Kidney glomerular epithelial cell (primary cell): ENCODE measurements at regions not wholly inside any gene's neighbourhood (a gene's known extent, or its start where the extent isn't known, plus 50 kb on each side); places are given as distances from the start of the nearest gene placed in this dataset.

Source experiments
- DNase-seq: peaks from one replicate; lab custom pipeline; 2025; lab: John Stamatoyannopoulos, UW

DNA sequence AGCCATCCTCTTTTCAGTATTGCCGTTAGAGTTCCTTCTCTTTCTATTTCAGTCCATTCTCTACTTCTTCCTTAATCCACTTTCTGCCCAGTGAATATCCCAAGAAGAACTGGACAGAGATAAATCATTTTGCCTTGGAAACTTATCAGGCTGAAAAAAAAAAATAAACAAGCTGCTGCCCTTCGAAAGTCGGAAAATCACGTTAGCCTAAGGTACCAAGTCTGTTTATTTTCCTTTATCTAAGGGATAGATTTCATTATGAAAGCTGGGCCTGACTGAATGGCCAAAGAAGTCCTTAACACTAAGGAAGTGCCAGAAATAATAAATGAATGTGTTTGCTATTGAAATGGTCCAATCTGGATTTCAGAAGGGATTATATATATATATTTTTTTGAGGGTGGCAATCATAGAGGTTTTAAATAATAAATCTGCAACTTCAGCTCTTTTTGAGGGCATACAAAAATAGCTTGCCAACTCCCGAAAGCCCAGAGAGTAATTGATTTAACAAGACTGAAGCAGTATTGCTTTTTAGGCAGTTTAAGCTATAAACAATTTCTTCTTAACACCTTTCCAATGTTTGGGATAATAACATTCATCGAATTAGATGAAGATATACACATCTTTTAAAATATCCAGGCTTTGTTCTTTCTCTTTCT is 127.0 kb upstream of the STMND1 start:
- no peak for DNase-seq

DNA sequence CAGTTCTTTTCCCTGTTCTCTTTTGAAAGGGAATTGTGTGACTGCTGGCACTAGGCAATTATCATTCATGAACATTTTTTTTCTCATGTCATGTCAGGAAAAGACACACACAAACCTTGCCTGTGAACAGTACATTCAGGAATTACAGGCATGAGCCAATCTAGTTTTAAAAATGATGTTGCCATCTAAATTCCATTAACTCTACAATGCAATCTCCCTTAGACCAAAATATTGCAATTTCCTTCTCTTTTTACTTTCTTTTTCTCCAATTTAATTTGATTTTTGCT is 127.5 kb upstream of the STMND1 start:
- no peak for DNase-seq

DNA sequence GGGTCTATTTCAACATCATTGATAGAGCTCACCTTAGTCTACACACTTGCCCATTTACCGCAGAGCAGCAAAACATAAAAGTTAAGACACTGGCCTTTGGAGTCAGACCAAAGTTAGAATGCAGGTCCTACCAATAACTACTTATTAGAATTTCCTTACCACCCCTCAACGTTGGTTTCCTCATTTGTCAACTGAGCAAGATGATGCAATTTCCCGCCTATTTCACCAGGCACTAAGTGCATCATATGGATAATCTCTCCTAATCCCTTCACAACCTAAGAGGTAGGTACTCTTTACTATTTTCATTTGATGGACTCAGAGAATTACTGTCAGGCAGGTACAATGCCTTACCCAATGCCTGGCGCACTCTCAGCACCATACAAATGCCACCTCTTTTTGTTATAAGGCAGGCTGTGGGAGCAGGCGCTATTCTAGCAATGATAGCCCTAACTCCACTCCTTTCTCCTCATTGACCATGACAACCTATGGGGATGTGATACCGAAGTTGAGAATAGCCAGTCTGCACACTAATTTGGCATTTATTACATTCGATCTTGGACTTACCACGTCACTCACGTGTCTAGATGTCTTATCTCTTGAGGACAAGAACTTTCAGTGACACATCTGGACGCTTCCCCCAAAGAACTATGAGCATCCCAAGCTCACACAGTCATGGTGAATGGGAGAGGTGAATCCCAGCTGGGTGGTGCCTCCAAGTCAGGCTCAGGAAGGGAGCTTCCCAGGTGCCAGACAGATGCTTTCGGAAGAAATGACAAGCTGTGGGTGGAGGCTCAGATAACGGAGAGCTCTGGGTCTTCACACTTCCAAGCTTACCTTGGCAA is 128.1 kb upstream of the STMND1 start:
- DNase-seq, result no peak

DNA sequence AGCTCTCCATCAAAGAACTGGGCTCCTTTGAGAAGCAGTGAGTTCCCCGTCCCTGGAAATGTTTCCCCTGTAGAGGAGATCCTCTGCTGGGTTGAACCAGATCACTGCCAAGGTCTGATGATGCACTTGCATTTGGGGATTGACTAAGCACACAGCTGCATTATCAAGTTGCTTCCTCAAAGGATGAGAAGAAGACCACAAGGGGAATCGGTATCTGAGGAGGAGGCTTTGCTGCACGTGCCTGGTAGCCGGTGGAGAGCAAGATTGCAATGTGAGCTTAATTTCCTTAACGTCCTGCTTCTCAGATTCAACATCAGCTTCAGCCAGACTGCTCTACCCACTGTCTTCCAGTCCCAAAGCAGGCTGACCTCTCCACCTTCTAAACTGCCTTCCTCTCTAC is 128.8 kb upstream of the STMND1 start:
- no peak for DNase-seq

DNA sequence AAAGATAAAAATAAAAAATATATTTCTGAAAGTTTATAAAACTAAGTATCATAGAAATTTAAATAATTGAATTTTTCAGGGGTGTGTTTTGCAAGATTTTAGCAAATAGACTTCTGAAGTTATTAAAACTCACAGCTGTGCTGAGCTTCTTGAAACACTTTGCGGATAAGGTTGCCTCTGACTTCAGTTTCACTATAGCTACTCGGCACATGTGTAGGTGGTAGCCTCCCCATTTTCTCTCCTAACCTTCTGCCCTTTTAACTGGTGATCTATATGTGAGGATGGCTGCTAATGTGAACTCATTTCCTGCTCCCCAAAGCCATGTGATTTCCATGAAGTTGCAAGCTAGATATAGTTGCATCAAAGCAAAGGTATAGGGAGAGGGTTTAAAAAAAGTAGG is 129.3 kb upstream of the STMND1 start:
- no peak for DNase-seq

DNA sequence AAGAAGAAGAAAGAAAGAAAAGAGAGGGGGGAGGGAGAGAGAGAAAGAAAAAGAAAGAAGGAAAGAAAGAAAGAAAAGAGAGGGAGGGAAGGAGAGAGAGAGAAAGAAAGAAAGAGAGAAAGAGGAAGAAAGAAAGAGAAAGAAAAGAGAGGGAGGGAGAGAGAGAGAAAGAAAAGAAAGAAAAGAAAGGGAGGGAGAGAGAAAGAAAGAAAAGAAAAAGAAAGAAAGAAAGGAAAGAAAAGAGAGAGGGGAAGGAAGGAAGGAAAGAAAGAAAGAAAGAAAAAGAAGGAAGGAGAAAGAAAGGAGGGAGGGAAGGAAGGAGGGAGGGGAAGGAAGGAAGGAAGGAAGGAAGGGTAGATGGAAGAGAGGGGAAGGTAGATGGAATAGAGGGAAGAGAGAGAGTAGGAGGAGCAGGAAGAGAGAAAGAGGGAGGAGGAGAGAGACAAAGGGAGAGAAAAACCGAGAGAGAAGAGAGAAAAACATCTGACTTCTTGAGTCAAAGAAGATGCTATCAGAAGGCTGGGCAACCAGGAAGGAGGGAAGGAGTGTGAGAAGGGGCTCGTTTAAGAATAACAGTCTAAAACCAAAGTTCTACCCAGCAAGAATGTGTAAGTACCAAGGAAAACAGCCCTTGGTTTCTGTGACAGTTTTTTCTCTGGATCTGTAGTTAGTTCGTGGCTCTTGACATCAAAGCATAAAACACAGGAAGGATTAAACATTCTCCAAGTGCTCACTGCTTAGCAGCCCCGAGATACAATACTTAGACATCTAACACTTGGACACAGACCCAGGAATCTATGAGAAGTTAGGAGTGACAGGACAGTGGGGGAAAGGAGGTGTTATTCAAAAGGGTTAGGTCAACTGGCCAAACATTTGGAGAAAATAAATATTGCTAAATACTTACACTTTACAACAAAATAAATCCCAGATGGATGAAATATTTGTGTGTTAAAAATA is 131.9 kb upstream of the STMND1 start:
- DNase-seq, result no peak

DNA sequence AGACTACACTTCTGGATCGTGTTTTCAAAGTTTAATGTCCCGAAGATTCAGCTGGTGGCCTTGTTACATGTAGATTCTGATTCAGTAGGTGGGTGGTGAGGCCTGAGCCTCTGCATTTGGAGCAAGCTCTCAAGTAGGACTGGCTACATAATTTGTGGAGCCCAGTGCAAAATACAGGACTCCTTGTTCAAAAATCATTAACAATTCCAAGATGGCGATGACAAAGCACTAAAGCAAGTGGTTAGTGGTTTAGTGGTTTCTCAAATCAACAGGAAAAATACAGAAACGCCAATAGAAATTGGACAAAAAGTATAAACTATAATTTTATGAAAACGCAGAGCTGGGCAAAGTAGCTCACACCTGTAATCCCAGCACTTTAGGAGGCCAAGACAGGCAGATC is 133.7 kb upstream of the STMND1 start:
- no peak for DNase-seq

DNA sequence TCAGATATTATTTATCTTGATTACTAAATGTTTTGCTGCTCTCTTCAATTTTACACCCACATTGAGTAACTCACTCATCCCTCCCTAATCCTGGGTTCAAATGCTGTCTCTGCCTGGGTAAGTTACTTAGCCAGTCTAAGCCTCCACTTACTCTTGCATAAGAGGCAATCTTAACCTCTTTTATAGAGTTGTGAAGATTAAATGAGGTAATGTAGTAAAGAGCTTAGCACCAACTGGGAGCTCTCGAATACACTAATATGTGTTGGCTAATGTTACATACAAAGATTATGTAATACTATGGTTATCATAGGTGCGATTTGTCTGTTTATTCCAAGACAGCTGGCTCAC is 134.4 kb upstream of the STMND1 start:
- no peak for DNase-seq

DNA sequence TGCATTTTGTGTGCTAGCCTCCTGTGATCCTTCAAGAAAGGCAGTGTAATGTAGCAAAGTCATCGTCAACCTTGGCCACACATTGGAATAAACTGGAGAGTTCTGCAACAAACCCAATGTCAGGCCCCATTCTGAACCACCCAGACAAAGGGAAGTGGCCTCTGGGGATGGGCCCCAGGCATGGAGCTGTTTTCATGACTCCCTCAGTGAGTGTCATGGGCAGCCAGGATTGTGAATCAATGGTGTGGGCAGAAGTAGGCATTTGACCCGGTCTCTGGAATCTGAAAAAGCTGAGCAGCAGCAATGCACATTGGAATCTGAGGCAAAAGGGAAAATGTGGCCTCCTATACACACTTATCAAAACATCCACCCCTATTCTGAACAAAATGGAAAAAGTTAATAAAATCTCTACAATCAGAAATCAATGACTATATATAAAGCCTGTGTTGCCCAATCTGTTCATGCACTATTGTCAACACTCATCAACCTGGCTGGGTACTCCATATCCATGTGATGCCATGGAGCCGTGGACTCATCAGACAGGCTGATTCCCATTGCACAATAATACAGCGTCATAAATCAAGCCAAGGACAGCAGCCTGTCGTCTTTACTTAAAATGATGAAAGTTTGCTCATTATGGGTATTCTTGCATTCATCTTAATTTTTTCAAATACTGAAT is 134.9 kb upstream of the STMND1 start:
- DNase-seq, result peak; percentile 10

DNA sequence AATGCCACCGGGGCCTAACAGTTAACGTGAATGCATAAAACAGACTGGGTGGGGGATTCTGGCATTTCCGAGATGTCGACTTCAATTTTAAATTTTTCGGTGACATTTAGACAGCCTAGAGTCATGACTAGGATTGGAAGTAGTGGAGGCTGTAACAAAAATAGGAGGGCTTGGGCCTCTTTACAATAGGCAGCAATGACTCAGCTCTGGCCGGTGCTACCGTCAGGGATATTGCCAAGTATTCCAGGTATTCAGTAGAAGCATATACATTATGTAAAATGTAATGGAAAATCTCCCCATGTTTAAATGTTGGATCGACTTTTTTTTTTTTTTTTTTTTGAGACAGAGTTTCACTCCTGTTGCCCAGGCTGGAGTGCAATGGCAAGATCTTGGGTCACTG is 136.2 kb upstream of the STMND1 start:
- no peak for DNase-seq

DNA sequence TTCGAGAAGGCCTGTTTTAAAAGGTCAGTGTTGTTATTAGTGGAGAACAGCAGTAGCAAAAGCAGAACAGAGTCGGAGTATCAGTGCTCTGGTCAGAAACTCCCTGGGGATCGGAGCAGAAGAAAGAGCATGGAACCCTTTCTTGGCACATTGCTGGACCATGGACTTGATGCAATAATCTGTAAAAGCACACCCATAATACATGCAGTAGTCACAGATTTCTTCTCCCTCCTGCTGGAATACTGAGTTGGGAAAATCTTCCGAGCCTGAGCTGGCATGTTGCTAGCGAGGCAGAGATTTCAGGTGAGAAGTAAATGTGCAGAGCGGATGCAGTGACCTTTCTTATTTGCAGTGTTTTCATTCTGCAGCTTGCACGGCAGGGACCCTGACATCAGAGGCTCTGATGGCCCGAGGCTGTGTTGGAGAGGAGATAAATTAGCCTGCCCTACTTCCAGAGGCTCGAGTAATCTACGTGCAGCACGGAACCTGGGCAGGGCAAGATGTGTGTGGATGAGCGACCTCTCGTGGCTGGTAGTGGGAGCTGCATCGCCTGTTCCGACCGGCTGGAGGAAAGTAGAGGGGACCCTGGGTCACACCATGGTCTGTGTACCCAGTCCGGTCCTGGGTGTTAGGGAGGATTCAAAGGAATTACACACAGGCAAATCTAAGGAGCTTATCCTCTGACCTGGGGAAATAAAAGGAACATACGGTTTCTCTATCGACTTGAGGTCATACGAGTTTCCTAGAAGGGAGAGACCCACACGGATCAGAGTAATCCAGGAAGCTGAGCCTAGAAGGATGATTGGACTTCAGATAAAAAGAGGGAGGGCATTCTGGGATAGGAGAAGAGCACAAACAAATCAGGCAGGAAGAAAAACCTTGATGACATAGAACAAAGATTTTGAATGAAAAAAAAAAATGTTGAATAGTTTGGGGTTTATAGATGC is 137.0 kb upstream of the STMND1 start:
- peak; percentile 35 for DNase-seq

DNA sequence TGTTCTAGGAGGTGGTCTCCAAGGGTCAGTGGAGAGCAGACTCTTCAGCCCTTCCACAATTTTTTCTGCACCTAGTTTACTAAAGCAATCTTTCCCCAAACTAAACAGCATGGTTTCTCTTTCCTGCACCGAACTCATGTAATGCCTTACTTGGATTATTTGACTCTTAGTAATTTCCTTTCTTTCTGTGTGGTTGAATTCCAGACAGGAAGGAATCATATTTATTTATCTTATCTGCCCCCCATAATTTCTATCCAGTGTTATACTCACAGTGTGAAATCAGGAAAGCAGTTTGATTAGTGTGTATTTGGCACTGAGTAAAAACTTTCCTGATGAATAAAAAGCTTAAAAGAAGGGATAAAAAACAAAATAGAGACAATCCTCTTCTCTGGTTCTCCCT is 140.3 kb upstream of the STMND1 start:
- no peak for DNase-seq

DNA sequence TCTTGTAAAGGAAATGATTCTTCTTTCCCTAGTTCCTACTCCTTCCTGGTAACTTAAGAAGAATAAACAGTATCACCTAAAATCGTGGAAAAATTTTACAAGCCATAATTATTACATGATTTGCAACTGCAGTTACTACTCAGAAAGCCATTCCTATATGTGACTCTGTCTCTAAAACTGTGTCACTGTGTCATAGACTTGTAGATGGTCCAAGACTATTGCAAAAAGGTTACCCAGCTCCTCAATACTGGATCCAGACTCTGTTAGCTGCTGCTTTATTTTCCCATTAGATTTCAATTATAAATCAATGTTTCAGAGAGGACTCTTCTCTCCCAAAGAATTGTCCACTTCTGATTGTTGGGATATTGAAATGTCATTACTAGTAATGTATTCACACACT is 142.1 kb upstream of the STMND1 start:
- no peak for DNase-seq

DNA sequence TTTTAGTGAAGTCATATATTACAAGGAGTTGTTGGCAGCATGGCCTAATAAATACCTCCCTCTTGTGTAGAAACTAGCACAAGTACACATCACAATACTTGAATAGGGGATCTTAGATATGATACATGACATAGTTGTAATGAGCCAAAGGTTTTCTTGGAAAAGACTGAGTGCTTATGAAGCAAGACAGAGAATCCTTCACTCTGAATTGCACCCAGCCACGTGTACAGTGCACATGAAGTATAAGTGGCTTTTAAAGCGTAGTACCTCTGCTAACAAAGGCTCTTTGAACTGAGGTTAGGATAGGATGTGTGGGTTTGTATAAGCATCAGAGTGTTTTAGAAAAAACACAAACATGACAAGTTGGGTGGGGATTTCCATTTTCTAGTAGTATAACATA is 145.5 kb upstream of the STMND1 start:
- no peak for DNase-seq

DNA sequence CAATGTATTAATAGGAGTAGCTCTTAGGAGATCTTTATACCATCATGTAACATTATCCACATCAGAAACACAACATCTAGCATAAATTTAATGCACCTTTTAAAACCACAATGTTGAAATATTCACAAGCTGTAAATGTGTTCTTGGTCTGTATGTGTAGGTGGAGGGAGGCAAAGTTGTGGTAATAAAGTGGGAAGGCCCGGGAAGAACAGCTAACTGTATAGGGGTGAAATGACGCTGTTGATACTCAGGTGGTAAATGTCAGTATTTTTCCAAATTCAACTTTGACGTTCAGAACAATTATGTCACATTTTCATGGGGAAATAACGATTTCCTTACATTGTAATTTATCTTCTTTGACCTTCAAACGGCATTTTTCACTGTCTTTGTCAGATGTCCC is 146.0 kb upstream of the STMND1 start:
- no peak for DNase-seq

DNA sequence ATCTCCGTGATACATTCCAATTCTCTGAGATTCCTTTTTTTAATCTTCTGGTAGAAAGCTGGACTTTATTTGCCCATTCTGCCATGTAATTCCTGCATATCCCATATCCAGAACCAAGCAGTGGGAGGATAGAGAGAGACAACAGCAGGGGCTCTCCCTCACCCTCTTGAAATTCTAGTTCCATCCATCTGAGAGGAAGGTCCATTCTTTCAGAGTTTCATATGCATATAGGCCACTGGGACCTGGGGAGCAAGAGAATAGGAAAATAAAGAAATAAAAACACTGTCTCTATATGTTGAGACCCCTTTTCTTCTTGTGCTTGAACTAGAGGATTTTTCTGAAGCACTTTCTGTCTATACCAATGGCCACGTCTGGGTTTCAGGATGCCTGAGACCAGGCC is 147.9 kb upstream of the STMND1 start:
- DNase-seq, result no peak

DNA sequence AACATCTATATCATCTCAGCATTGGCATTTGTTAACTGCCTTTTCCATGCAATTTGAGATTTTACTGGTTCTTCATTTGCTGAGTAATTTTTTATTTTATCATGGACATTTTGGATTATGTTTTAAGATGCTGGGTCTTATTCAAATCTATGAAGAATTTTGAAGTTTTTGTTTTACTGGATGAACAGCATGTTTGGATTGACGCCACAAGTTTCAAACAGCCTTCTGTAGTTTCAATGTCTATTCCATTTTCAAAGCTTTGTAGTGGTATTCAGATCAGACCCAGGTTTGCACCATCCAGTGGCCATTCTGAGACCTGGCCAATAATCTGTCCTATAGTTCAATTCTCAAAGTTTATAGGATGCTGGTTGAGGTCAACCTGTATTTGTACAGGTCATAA is 148.4 kb upstream of the STMND1 start:
- DNase-seq, result no peak

DNA sequence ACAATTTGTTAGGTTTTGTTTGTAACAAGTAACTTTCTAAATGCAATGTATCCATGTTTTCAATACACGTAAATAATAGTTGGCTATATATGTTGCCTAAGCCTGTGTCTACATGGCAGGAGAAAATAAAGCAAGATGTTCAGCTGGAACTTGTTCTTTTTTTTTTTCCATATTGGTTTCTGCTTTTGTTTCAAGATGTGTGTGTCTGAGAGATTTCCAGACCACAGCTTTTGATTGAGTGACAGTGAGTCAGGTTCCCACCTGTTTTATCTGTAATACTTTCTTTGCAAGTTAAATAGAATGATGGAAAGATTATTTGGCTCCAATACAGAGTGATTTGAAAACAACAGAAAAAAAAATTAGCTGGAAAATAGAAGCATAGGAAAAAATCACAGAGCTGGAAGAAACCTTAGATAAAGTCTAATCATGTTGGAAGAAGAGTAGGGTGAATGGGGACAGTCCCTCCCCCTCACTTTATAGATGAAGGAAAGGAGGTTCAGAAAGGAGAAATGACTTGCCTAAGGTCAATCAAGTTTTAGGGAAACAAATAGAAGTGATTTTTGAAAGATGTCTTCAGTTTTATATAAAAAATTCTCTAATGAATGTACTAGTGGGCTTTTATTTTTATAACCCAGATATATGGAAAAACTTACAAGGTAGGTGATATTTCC is 150.9 kb upstream of the STMND1 start:
- DNase-seq, result no peak

DNA sequence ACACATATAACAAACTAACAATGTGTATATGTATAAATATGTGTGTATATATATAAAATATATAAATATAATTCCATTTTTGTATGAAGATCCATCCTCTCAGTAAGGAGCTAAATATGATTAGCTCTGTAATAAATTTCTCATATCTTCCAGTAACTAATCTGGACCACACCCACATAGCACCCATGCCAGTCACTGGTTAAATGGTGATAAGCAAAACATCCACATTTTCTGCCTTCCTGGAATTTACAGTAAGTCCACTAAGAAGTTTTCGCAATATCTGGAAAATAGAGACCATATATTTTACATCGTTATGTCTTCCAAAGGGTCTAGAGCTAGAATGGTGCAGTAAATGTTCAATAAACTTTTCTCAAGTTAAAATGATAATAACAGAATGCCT is 151.5 kb upstream of the STMND1 start:
- DNase-seq, result no peak

DNA sequence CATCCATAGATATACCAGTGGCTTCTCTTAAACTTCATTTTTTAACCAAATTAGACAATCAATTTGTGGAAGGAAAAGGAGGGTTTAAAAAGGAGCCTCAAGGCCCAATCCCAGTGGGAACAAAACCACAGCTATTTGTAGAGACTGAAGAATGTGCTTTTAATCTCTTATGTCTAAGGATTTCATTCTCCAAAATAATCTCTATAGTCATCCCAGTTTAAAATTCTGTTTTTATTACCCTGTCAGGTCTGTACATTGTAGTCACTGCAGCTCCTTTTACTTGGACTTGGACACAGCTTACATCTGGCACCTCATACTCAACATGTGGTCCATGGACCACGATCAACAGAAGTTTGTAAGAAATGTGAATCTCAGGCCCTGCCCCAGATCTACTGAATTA is 152.1 kb upstream of the STMND1 start:
- no peak for DNase-seq

DNA sequence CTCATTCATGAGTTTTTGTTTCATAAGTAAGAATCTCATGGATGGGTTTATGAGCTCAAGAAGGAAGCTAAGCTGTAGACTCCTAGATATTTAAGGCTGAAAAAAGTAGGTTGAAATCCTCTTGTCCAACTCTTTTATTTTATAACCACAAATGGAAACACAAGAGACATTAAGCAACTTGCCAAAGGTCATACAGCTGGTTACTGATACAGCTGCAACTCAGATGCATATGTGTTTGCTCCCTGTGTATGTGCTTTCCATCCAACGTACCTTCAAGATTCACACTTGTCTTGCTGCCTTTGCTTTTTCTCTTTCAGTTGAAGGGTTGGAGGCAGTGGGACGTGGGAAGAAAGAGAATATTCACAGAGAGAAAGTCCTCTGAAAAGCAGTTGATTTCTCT is 153.5 kb upstream of the STMND1 start:
- DNase-seq, result no peak
